Fibroblast of peridontal ligament (primary cell): ENCODE measurements at regions not wholly inside any gene's neighbourhood (a gene's known extent, or its start where the extent isn't known, plus 50 kb on each side); places are given as distances from the start of the nearest gene placed in this dataset.
A peak's percentile ranks its signal among the peaks of the same experiment; 100 is the strongest.

ENCODE experiments used
- DNase-seq: peaks from one replicate; pipeline ENCODE4 v3.0.0-alpha.2; 2010; ENCODE audit errors: extremely low read depth

- peak; percentile 29 for DNase-seq
Measured at GRCh38 chr7:17126413-17127268, 171.8 kb upstream of the AHR start.

DNA sequence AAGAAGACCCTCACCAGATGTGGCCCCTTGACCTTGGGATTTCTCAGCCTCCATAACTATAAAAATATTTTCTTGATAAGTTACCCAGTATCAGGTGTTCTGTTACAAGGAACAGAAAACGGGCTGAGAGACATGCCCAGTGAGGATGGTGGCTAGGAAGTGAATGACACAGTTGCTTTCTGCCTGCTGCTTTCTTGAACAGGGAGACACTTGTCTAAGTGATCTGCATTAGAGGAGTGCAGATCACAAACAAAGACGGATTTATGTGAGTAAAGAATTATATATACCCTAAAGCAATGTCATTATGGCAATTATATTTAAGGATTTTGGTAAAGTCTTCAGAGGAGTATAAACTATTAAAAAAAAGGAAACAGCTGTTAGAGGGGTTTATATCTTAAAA lies 169.2 kb upstream of the AHR start:
- no peak for DNase-seq

GRCh38 chr7:17130281-17131059 lies 168.0 kb upstream of the AHR start:
- DNase-seq = peak; percentile 83

DNA sequence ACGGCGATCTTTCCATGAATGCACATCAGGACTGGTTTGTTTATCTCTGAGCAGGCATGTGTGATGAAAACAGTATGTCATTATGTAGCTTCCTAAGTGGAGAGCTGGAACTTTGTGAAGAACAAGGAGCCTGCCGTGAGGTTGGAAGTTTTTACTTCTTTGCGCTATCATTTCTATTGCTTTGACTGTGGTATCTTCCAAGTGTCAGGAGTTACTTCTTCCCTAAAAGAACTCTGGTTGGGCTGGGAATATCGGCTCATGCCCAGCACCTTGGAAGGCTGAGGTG lies 167.4 kb upstream of the AHR start:
- DNase-seq = no peak

DNA sequence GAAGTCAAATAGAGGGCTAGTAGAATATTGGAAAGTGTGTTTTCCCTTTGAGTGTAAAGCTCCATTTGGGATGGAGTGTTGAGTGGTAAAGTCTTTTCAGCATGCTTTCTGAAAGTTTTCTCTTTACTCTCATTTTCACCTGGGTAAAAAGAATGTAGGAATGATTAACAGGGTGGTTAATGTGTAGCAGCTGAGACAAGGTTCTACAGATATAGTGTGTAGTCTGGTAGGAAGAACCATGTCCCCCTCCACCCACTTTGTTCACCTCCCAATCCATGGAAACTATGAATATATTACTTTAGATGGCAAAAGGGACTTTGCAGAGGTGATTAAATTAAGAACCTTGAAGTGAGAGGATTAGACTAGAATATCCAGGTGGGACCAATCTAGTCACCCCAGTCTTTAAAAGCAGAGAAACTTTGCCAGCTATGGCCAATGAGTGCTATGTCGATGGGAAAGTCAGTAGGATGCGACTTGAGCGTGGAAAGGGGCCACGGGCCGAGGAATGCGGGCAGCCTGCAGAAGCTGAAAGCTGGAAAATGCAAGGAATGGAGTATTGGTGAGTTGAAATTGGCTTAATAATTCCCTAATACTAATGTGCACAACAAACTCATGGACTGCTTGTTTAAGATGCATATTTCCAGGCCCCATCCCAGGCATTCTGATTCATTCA lies 166.3 kb upstream of the AHR start:
- no peak for DNase-seq

DNA sequence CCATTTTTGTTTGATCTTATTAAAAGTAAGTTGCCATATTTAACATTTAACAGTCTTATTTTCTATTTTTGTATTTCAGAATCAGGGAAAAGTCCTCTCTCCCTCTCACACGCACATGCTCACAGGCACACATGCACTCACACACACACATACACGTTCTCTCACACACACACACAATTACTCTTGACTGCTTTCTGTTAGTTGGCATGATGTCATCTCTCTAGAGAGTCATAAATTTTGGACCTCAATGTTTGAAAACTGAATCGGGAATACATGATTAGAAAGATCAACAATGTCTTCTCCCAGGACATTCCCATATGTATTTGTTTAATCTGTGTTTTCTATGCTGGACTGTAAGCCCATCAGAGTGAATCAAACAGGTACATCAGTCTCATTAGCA lies 165.7 kb upstream of the AHR start:
- DNase-seq = peak; percentile 72

DNA sequence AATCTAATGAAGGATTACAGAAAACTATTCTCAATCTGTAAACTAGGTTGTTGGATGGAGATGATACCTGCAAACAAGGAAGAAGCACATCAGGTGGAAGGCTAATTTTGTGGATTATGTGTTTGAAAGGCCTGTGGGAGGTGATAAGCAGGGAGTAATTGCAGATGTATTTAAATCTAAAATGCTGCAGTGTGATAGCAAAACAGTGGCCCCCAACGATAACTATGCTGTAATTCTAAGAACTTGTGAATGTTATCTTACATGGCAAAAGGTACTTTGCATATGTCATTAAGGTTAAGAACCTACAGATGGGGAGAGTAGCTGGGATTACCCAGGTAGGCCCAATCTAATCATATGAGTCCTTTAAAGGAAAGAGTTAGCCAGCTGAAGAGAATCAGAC lies 164.5 kb upstream of the AHR start:
- DNase-seq = no peak

- DNase-seq = no peak
Measured at GRCh38 chr7:17134786-17135185, 163.7 kb upstream of the AHR start.

DNA sequence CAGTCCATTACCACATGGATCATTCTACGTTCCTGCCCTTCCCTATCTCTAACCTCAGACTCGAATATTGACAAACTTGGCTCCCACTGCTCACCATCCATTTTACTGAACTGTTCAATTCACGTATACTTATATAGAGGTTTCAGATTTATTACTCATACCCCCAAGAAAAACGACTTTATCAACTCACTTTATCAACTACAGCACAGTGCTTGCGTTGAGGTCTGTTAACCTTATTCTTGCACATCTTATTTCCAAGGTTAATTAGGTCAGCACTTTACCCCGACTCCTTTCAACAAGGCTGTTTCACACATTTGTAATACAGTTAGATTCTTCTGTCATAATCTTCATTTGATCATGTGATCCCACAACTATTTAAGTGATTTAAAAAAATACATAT lies 162.3 kb upstream of the AHR start:
- no peak for DNase-seq

GRCh38 chr7:17139081-17139480 lies 159.4 kb upstream of the AHR start:
- DNase-seq = no peak

- DNase-seq = no peak
Measured at GRCh38 chr7:17140406-17140805, 158.0 kb upstream of the AHR start.

DNA sequence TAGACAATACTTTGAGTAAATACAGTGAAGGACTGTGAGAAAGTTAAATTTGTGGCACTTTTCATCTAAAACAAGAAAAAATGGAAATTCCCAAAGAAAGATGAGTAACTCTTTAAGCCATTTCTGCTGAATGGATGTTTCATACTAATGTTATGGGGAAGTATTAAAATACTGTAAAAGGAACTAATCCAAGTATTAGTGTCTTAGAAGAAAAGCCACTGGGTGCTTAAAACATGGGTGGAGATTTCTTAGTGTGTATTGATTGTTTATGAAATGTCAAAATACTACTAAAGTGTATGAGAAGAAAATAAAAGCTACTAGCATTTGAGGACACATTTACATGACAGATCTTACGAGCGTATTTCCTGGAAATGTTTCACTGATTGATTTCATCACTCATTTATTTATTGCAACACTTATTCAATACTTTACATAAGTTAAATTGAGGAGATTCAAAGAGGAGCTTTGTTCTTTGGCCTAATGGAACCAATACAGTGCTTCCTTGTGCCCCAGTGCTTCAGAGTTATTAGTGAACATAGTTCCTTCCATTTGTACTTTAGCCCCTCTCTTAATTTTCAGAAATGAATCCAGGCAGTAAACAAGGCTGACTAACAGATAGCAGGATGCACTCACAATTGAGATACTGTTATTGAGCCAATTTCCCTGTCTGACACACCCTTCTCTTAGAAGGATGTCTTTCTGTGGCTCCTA lies 155.5 kb upstream of the AHR start:
- DNase-seq = no peak

- peak; percentile 42 for DNase-seq
Measured at GRCh38 chr7:17144322-17144721, 154.1 kb upstream of the AHR start.

DNA sequence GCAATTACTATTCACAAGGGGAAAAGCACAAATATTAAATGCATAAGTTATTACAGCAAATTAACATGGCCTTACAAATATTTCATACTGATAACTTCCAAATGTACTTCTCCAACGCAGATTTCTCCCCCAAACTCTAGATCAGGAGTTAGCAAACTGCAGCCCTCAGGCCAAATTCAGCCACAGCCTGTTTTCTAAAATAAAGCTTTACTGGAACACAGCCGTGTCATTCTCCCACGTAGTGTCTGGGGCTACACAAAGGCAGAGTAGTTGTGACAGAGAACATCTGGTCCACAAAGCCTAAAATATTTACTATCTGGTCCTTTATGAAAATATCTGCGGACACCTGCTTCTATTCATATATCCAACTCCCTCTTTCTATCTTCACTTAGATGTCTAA lies 151.8 kb upstream of the AHR start:
- no peak for DNase-seq

- no peak for DNase-seq
Measured at GRCh38 chr7:17147409-17147808, 151.0 kb upstream of the AHR start.

DNA sequence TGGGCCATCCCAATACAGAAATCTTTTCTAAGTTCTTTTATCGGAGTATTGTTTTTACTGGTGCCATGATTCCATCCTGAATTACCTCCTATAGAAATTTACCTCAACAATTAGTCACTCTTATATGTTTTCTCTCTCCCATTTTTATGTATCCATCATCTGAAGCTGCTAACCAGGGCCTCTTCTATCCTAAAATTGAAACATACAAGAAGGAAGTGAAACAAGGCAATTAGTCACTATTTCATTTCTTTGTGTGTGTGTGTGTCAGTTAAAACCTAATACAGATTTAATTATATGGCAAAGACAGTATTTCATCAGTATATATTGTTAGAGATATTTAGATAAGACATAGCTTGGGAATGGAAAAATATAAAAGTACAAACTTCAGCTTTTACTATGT lies 148.4 kb upstream of the AHR start:
- DNase-seq = no peak

- DNase-seq = no peak
Measured at GRCh38 chr7:17152721-17153120, 145.7 kb upstream of the AHR start.

- peak; percentile 41 for DNase-seq
Measured at GRCh38 chr7:17153536-17153935, 144.9 kb upstream of the AHR start.

DNA sequence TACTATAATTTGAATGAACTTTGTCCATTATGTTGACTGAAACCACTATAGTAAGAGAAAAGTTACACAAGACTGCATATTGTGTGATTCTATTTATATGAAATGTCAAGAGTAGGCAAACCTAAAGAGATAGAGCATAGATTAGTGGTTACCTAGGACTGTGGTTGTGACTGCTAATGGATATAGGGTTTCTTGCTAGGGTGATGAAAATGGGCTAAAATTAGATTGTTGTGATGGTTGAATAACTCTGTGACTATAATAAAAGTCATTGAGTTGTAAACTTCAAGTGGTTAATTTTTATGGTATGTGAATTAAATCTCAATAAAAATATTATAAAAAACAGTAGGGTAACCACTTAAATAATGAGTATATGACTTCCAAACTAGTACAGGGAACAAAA lies 142.9 kb upstream of the AHR start:
- no peak for DNase-seq

- no peak for DNase-seq
Measured at GRCh38 chr7:17158261-17158660, 140.2 kb upstream of the AHR start.

DNA sequence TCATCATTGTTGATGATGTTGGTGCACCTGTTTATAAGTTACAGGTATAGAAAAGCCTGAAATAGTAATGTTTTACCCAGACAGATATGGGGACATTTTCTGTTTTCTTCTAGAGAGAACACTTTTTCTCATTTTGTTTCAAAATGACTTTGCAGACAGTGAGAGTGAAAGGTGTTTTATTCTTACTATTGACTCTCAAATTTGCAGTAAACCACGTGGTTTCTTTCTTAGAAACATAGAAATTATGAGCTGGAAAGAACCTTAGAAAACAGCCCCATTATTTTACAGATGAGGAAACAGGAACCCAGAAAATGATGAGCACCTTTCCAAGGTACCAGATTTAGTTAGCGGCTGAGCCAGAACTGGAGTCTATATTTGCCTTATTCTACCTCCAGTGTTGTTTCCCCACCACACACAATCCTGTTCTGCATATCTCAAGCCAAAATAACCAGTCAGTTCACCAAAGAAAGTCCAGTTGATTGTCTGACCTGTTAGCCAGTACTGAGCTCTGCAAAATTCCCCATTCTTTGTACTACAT lies 138.9 kb upstream of the AHR start:
- no peak for DNase-seq

- no peak for DNase-seq
Measured at GRCh38 chr7:17166824-17167379, 131.6 kb upstream of the AHR start.
